Esophagus squamous epithelium (tissue), 4 donors: ENCODE measurements at regions not wholly inside any gene's neighbourhood (a gene's known extent, or its start where the extent isn't known, plus 50 kb on each side); places are given as distances from the start of the nearest gene placed in this dataset.

ENCODE experiments used
- POLR2A ChIP-seq, 4 donors: fragments of 450-650 bp; IDR thresholded peaks; one replicate each; pipeline ENCODE4 v1.6.1; 2017; ENCODE audit warnings: antibody characterized with exemption in 4 of 4, mild to moderate bottlenecking in 4 of 4, moderate library complexity in 3 of 4
- TF ChIP-seq, protein P1 (sequence below), 6 experiments: fragments of 450-650 bp in 4 of 6; fragments of 200-600 bp in 2 of 6; sonication (generic) in 2 of 6; IDR thresholded peaks; one replicate each; pipeline ENCODE4 v1.5.1; 2016 to 2019; ENCODE audit warnings: antibody characterized with exemption in 6 of 6, mild to moderate bottlenecking in 4 of 6, moderate library complexity in 4 of 6

DNA sequence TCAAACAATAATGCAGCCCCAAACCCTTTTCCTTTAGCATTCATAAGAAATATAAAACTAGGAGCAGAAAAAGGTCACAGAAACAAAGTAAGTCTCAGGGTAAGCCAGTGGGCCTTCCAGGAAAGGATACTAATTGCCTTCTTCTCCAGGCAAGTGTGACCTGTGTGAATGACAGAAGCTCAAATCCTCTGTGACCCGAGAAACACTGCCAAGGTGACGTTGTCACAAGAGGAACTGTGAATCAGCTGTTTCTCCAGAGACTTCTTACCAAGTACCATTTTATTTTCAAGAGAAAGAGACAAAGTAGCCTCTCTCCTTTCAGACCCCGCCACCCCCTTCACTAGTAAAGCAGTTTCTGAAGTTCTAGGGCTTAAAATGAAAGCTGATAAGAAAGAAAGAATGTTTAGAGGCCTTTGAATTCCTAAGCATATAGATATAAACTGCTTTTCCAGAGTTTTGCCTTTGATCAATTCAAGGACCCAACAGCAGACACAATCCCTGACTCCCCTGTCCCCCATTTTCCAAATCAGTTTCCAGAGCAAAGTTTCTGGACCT is 155.6 kb downstream of the NUF2 start:
- TF ChIP-seq, protein P1, sequence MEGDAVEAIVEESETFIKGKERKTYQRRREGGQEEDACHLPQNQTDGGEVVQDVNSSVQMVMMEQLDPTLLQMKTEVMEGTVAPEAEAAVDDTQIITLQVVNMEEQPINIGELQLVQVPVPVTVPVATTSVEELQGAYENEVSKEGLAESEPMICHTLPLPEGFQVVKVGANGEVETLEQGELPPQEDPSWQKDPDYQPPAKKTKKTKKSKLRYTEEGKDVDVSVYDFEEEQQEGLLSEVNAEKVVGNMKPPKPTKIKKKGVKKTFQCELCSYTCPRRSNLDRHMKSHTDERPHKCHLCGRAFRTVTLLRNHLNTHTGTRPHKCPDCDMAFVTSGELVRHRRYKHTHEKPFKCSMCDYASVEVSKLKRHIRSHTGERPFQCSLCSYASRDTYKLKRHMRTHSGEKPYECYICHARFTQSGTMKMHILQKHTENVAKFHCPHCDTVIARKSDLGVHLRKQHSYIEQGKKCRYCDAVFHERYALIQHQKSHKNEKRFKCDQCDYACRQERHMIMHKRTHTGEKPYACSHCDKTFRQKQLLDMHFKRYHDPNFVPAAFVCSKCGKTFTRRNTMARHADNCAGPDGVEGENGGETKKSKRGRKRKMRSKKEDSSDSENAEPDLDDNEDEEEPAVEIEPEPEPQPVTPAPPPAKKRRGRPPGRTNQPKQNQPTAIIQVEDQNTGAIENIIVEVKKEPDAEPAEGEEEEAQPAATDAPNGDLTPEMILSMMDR (IDR thresholded peaks at IDR 0.05): no peak
- no peak for TF ChIP-seq POLR2A (IDR thresholded peaks at IDR 0.05)
